Adrenal gland (tissue), 9 donors: ENCODE measurements at regions not wholly inside any gene's neighbourhood (a gene's known extent, or its start where the extent isn't known, plus 50 kb on each side); places are given as distances from the start of the nearest gene placed in this dataset.
"Not testable (repeated sequence)": the region's sequence is repeated elsewhere in the genome, so short reads cannot be mapped to it uniquely, and the experiment has no call there.

ENCODE experiments used
- DNase-seq, 7 donors: peaks; one replicate each; pipeline ENCODE4 v3.0.0-alpha.2; 2019 to 2020
- H3K27ac ChIP-seq, 5 donors: fragments of 200-600 bp; sonication (generic) in 4 of 5; 1 replicate in 3 of 5; 2 replicates in 2 of 5; pipeline versions ENCODE4 v1.5.1 to v1.8.0; 2016 to 2020; ENCODE audit warnings: mild to moderate bottlenecking in 1 of 5
- H3K27me3 ChIP-seq: fragments of 200-600 bp; 2 replicates; pipeline ENCODE4 v1.8.0; 2021
- H3K36me3 ChIP-seq, 2 donors: fragments of 200-600 bp; replicated peaks in 1 of 2; 1 replicate in 1 of 2; 2 replicates in 1 of 2; pipeline versions ENCODE4 v1.5.1 to v1.8.0; 2018 to 2022
- H3K4me1 ChIP-seq, 2 donors: fragments of 200-600 bp; replicated peaks in 1 of 2; 1 replicate in 1 of 2; 2 replicates in 1 of 2; pipeline versions ENCODE4 v1.5.1 to v1.8.0; 2018 to 2021
- H3K4me3 ChIP-seq, 4 donors: fragments of 200-600 bp; sonication (generic) in 3 of 4; one replicate each; pipeline ENCODE4 v1.5.1; 2016 to 2018
- H3K9me3 ChIP-seq, 3 donors: fragments of 200-600 bp; sonication (generic) in 1 of 3; replicated peaks in 1 of 3; 1 replicate in 2 of 3; 2 replicates in 1 of 3; pipeline versions ENCODE4 v1.5.1 to v1.8.0; 2016 to 2021
- CTCF ChIP-seq, 6 experiments: fragments of 450-650 bp in 4 of 6; fragments of 200-600 bp in 2 of 6; sonication (generic) in 1 of 6; IDR thresholded peaks; 1 replicate in 5 of 6; 2 replicates in 1 of 6; pipeline versions ENCODE4 v1.5.1 to v1.8.0; 2016 to 2021; ENCODE audit warnings: antibody characterized with exemption in 6 of 6, mild to moderate bottlenecking in 2 of 6, moderate library complexity in 1 of 6
- POLR2A ChIP-seq, 2 donors: fragments of 450-650 bp; IDR thresholded peaks; one replicate each; pipeline ENCODE4 v1.6.1; 2017; ENCODE audit warnings: antibody characterized with exemption in 2 of 2, mild to moderate bottlenecking in 2 of 2, moderate library complexity in 1 of 2
- WGBS, 4 donors: extraction: QIAGEN DNeasy Blood & Tissue Kit in 2 of 4; methylation state at CpG; one replicate each; pipeline versions ENCODE4 v1.1.5 to v1.1.7; 2013 to 2017; 5-methylcytosine and 5-hydroxymethylcytosine counted together
- intact Hi-C, 2 donors: fragments of 100-400 bp; cut with DNase I; formaldehyde crosslinking; loops; one replicate each; pipeline versions ENCODE4 v1.14.1 to v1.15.0; 2022 to 2023
- donor health status: healthy with polysubstance abuse.
- donor health status: Bipolar disorder and iron deficiency.
- donor health status: DM: yes; HTN: yes; CAD: no.
- donor health status: DM: no; HTN: no; CAD: no.
- donor health status: DM: no; HTN: no; CAD: no.

GRCh38 chr10:20551761-20552160 lies 345.4 kb downstream of the NEBL start:
- no peaks in the 10 kb centered on the region for H3K36me3 ChIP-seq
- intact Hi-C loops = no loop called here
- H3K27ac ChIP-seq = no peak overlapping the region
- H3K27me3 ChIP-seq = no peaks in the 10 kb centered on the region
- no peaks in the 10 kb centered on the region for H3K9me3 ChIP-seq
- H3K4me1 ChIP-seq = no peaks in the 10 kb centered on the region
- TF ChIP-seq POLR2A (IDR thresholded peaks at IDR 0.05) (no peak), CTCF (IDR thresholded peaks at IDR 0.05) (no peak)
- WGBS, 4 donors = 83 to 94% (median 90%) methylated on average over 2 of the region's 2 CpGs
- DNase-seq = no peak
- no peak overlapping the region for H3K4me3 ChIP-seq

- intact Hi-C loops = loop anchor here in 1 of 2 donors (2.0 kb wide), 1 partner anchor 45 kb away; no protein-coding TSS in a partner anchor
- no peak overlapping the region for H3K4me3 ChIP-seq
- 71 to 79% (median 75%) methylated on average over 7 of the region's 7 CpGs for WGBS, 4 donors
- H3K9me3 ChIP-seq = no peaks in the 10 kb centered on the region
- no peak overlapping the region for H3K27ac ChIP-seq
- no peaks in the 10 kb centered on the region for H3K36me3 ChIP-seq
- no peak for DNase-seq
- H3K27me3 ChIP-seq = no peaks in the 10 kb centered on the region
- H3K4me1 ChIP-seq = no peaks in the 10 kb centered on the region
- no peak for TF ChIP-seq POLR2A (IDR thresholded peaks at IDR 0.05)
- TF ChIP-seq CTCF (IDR thresholded peaks at IDR 0.05) = no peak
Observed at GRCh38 chr10:20535897-20536881, 360.9 kb downstream of the NEBL start.

- intact Hi-C loops, H3K4me3 ChIP-seq, H3K9me3 ChIP-seq, H3K36me3 ChIP-seq, H3K27ac ChIP-seq, H3K4me1 ChIP-seq, DNase-seq, H3K27me3 ChIP-seq: not testable (repeated sequence)
- 86 to 91% (median 89%) methylated on average over 16 to 18 of the region's 20 CpGs for WGBS, 4 donors
Observed at GRCh38 chr10:20531241-20531883, 365.7 kb downstream of the NEBL start.

- no peaks in the 10 kb centered on the region for H3K9me3 ChIP-seq
- 82 to 91% (median 89%) methylated on average over 5 of the region's 5 CpGs for WGBS, 4 donors
- intact Hi-C loops = no loop called here
Observed at GRCh38 chr10:20521186-20521585, 375.9 kb downstream of the NEBL start.

More at GRCh38 chr10:20521186-20521585, 375.9 kb downstream of the NEBL start:
- no peaks in the 10 kb centered on the region for H3K4me1 ChIP-seq
- H3K27me3 ChIP-seq = no peaks in the 10 kb centered on the region
- H3K36me3 ChIP-seq = no peaks in the 10 kb centered on the region
- no peak overlapping the region for H3K4me3 ChIP-seq
- H3K27ac ChIP-seq = no peak overlapping the region
- no peak for DNase-seq
- no peak for TF ChIP-seq POLR2A (IDR thresholded peaks at IDR 0.05)
- no peak for TF ChIP-seq CTCF (IDR thresholded peaks at IDR 0.05)
